Mesothelial cell of epicardium (in vitro differentiated cells): ENCODE measurements at regions not wholly inside any gene's neighbourhood (a gene's known extent, or its start where the extent isn't known, plus 50 kb on each side); places are given as distances from the start of the nearest gene placed in this dataset.
A peak's percentile ranks its signal among the peaks of the same experiment; 100 is the strongest.

Experiments
- DNase-seq, 2 experiments: peaks; one replicate each; pipeline ENCODE4 v3.0.0; 2021; ENCODE audit warnings: low spot score in 2 of 2; ENCODE audit not compliant: unreplicated experiment in 2 of 2
- H3K27ac Mint-ChIP-seq: 2 replicates; pipeline ENCODE4 v1.8.0; 2021; ENCODE audit warnings: mixed read lengths
- H3K27me3 Mint-ChIP-seq: 2 replicates; pipeline ENCODE4 v1.8.0; 2021; ENCODE audit warnings: low read depth, mixed read lengths
- H3K36me3 Mint-ChIP-seq: 2 replicates; pipeline ENCODE4 v1.8.0; 2021; ENCODE audit warnings: mixed read lengths
- H3K4me1 Mint-ChIP-seq: 2 replicates; pipeline ENCODE4 v1.8.0; 2021; ENCODE audit warnings: mixed read lengths
- H3K4me3 Mint-ChIP-seq: 2 replicates; pipeline ENCODE4 v1.8.0; 2021; ENCODE audit warnings: mild to moderate bottlenecking, moderate library complexity, mixed read lengths
- H3K9me3 Mint-ChIP-seq: 2 replicates; pipeline ENCODE4 v1.8.0; 2021; ENCODE audit warnings: mixed read lengths
- CTCF ChIP-seq: fragments of 200-600 bp; sonication (generic); IDR thresholded peaks from one replicate; pipeline ENCODE4 v1.5.0; 2021; ENCODE audit warnings: antibody characterized with exemption; ENCODE audit not compliant: unreplicated experiment

GRCh38 chr2:16578081-16578480, 87.6 kb downstream of the CYRIA start:
- H3K4me1 Mint-ChIP-seq, result peaks cover 9% of the 10 kb centered on the region
- H3K27me3 Mint-ChIP-seq, result no peaks in the 10 kb centered on the region
- H3K27ac Mint-ChIP-seq, result no peak overlapping the region
- no peak for TF ChIP-seq CTCF
- no peak for DNase-seq
- peaks cover 33% of the 10 kb centered on the region for H3K9me3 Mint-ChIP-seq
- H3K4me3 Mint-ChIP-seq, result no peak overlapping the region
- H3K36me3 Mint-ChIP-seq, result peaks cover 21% of the 10 kb centered on the region

GRCh38 chr2:16570516-16570915, 95.1 kb downstream of the CYRIA start:
- TF ChIP-seq CTCF, result no peak
- no peak overlapping the region for H3K27ac Mint-ChIP-seq
- no peak overlapping the region for H3K4me3 Mint-ChIP-seq
- DNase-seq, result no peak
- H3K36me3 Mint-ChIP-seq, result peaks cover 12% of the 10 kb centered on the region
- peaks cover 62% of the 10 kb centered on the region for H3K4me1 Mint-ChIP-seq
- peaks cover 11% of the 10 kb centered on the region for H3K9me3 Mint-ChIP-seq
- H3K27me3 Mint-ChIP-seq, result no peaks in the 10 kb centered on the region

DNA sequence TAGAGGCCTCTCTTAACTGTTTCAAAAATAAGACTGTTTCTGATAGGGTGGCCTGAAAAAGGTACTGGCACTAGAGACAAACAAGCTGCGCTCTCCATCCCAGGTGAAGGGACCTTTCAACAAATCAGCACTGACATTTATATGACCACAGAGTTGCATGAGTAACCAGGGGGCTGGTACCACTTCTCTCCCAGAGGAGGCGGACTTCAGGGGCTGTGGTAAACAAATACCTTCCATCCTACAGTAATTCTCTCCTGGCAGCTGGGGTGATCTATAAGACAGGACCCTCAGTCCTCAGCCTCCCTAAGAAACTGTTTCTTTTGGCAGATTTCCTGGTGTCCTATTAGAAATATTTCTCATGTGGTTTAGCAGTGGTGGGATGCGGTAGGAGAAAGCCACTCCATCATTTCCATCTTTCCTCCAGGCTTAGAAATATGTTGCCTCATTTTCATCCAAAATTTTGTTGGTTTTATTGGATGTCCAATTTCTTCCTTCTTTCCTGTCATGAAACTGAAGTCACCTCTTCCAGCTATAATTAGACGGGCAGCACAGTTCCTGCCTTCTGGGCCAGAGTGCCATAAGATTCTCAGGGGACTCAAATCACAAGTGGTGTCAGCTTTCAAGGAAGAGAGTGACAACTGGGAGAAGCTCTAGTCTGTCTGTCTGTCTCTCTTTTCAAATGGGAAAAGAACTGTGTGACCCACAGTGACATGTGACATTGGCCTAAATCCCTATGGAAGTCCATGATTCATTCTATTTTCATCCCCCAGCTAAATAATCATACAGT, 96.4 kb downstream of the CYRIA start:
- H3K4me1 Mint-ChIP-seq, result peaks cover 64% of the 10 kb centered on the region
- peaks cover 9% of the 10 kb centered on the region for H3K36me3 Mint-ChIP-seq
- no peak for TF ChIP-seq CTCF
- peaks cover 7% of the 10 kb centered on the region for H3K9me3 Mint-ChIP-seq
- H3K4me3 Mint-ChIP-seq, result no peak overlapping the region
- H3K27ac Mint-ChIP-seq, result peak overlapping the region; percentile 89
- H3K27me3 Mint-ChIP-seq, result no peaks in the 10 kb centered on the region
- DNase-seq, result no peak

- no peaks in the 10 kb centered on the region for H3K9me3 Mint-ChIP-seq
- peaks cover 54% of the 10 kb centered on the region for H3K4me1 Mint-ChIP-seq
- H3K4me3 Mint-ChIP-seq, result no peak overlapping the region
- peak overlapping the region; percentile 62 for H3K27ac Mint-ChIP-seq
- TF ChIP-seq CTCF, result no peak
- no peaks in the 10 kb centered on the region for H3K27me3 Mint-ChIP-seq
- H3K36me3 Mint-ChIP-seq, result peaks cover 4% of the 10 kb centered on the region
- no peak for DNase-seq
These were observed 98.9 kb downstream of the CYRIA start for GRCh38 chr2:16566701-16567100.

GRCh38 chr2:16565481-16565880, 100.2 kb downstream of the CYRIA start:
- DNase-seq, result no peak
- H3K36me3 Mint-ChIP-seq, result peaks cover 4% of the 10 kb centered on the region
- no peak overlapping the region for H3K4me3 Mint-ChIP-seq

More at GRCh38 chr2:16565481-16565880, 100.2 kb downstream of the CYRIA start:
- Mint-ChIP-seq H3K9me3 (no peaks in the 10 kb centered on the region), H3K27ac (no peak overlapping the region), H3K27me3 (no peaks in the 10 kb centered on the region), H3K4me1 (peaks cover 43% of the 10 kb centered on the region)
- TF ChIP-seq CTCF, result no peak
